ENCODE measurements at regions not wholly inside any gene's neighbourhood (a gene's known extent, or its start where the extent isn't known, plus 50 kb on each side); places are given as distances from the start of the nearest gene placed in this dataset.

DNA sequence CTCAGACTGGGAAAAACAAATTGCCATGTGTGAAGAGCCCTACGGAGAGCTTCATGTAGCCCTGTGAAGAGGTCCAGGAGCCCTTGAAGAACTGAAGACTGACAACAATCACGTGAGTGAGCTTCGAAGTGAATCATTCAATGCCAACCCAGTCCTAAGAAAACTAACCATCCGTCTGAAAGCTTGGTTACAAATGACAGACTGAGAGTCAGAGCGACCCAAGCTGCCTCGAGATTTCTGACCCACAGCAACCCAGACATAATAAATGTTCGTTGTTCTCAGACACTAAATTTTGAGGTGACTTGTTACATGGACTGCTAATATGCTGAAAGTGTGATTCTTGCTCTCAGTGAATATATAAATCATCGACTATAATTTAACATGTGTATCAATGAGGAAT is 987.2 kb upstream of the ROBO1 start:
- no peak for TF ChIP-seq CTCF (IDR thresholded peaks at IDR 0.05)

DNA sequence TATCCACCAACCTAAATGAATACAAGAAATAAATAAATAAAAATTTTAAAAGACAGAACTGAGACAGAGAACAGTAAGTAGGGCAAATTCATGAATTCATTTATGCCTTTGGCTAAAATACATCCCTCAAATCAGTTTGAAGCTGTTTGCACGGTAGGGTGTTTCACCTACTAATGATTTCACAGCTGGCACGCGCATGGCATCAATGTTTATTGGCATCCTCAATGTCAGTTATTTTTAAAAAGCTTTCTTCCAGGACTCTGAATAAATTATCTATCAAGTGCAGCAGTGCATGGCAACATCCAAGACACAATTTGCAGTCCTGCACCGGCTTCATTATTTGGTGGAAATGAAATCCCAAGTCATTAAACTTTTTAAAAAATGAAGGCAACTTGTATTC is 985.2 kb upstream of the ROBO1 start:
- no peak for TF ChIP-seq CTCF (IDR thresholded peaks at IDR 0.05)

GRCh38 chr3:80750637-80751036 is 982.8 kb upstream of the ROBO1 start:
- TF ChIP-seq CTCF (IDR thresholded peaks at IDR 0.05), result no peak

DNA sequence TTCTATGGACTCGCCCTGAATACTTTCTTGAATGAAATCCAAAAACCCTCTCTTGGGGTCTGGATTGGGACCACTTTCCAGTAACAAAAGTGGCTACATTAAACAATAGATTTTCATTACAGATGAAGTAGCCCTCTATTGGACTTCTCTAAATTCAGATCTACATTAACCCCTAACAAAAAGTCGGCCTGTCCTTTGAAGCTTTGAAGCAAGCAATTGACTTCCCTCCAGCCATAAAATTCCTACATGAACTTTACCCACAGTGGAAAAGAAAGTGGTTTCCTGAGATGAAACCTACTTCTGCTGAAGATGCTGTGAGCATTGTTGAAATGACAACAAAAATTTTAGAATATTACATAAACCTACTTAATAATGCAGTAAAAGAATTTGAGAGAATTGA is 967.1 kb upstream of the ROBO1 start:
- TF ChIP-seq CTCF (IDR thresholded peaks at IDR 0.05), result no peak

DNA sequence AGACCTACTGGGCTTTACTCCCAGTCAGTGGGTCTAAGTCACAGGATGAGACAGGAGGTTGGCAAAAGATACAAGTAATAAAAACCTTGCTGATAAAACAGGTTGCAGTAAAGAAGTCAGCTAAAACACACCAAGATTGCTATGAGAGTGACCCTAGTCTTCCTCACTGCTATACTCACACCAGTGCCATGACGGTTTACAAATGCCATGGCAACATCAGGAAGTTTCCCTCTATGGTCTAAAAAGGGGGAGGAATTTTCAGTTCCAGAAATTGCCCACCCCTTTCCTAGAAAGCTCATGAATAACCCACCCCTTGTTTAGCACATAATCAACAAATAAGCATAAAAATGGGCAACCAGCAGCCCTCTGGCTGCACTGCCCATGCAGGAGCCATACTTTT is 966.7 kb upstream of the ROBO1 start:
- no peak for TF ChIP-seq CTCF (IDR thresholded peaks at IDR 0.05)

DNA sequence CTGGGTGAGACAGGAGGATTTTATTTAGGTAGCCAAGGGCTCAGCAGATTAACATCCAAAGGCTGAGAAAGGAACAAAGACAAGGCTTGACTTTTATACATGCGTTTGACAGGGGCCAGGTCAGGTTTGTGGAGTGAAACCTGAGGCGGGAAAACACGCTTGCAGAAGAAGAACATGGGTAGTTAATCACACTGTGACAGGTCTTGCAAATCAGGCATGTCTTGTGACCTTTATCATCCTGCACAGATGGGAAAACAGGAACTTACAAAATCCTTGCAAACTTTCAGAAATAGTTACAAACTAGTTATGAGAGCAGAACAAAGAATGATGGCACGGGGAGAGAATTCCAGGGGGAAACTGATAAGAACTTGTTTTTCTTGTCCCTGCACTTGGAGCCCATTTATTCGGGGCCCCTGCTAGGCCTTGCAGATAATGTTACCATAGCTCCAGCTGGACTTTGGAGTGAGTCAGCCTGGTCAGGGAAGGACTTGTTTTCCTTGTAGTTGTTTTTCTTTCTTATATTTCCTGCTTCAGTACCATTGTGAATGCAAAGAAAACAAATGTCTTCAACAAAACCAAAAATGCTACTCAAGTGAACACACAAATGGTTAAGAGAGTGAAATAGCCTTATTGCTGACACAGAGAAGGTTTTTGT is 965.9 kb upstream of the ROBO1 start:
- no peak for TF ChIP-seq CTCF (IDR thresholded peaks at IDR 0.05)

GRCh38 chr3:80705290-80705689 is 937.5 kb upstream of the ROBO1 start:
- no peak for TF ChIP-seq CTCF (IDR thresholded peaks at IDR 0.05)

GRCh38 chr3:80701349-80701748 is 933.6 kb upstream of the ROBO1 start:
- TF ChIP-seq CTCF (IDR thresholded peaks at IDR 0.05), result no peak
